Fibroblast of mammary gland (primary cell): ENCODE measurements at regions not wholly inside any gene's neighbourhood (a gene's known extent, or its start where the extent isn't known, plus 50 kb on each side); places are given as distances from the start of the nearest gene placed in this dataset.

Experiments used
- DNase-seq: peaks from one replicate; pipeline ENCODE4 v3.0.0-alpha.2; 2010; ENCODE audit warnings: low read depth
- H3K4me3 ChIP-seq: 2 replicates; pipeline ENCODE4 v1.5.1; 2011; ENCODE audit warnings: low read depth, mild to moderate bottlenecking, low read length, moderate library complexity; ENCODE audit not compliant: control insufficient read depth
- CTCF ChIP-seq: conservative IDR thresholded peaks from 2 replicates; pipeline ENCODE4 v1.5.1; 2011; ENCODE audit warnings: low read depth, low read length, inconsistent platforms; ENCODE audit not compliant: control insufficient read depth, insufficient read depth

- no peak overlapping the region for H3K4me3 ChIP-seq
- DNase-seq, result peak; percentile 90
- no peak for TF ChIP-seq CTCF
Measured at GRCh38 chr3:101950510-101950909, 101.2 kb downstream of the NFKBIZ start.

- H3K4me3 ChIP-seq, result no peak overlapping the region
- TF ChIP-seq CTCF, result no peak
- no peak for DNase-seq
Measured at GRCh38 chr3:101950985-101951733, 101.8 kb downstream of the NFKBIZ start.

GRCh38 chr3:101954361-101954760 is 105.0 kb downstream of the NFKBIZ start:
- no peak for TF ChIP-seq CTCF
- no peak for DNase-seq
- H3K4me3 ChIP-seq, result no peak overlapping the region

GRCh38 chr3:101954936-101955335 is 105.6 kb downstream of the NFKBIZ start:
- no peak for DNase-seq
- no peak for TF ChIP-seq CTCF
- H3K4me3 ChIP-seq, result no peak overlapping the region

- H3K4me3 ChIP-seq, result no peak overlapping the region
- TF ChIP-seq CTCF, result no peak
- no peak for DNase-seq
Measured at GRCh38 chr3:101962055-101962454, 112.7 kb downstream of the NFKBIZ start.

- DNase-seq, result peak; percentile 80
- no peak overlapping the region for H3K4me3 ChIP-seq
- no peak for TF ChIP-seq CTCF
Measured at GRCh38 chr3:101963902-101964362, 114.6 kb downstream of the NFKBIZ start.
